PFSK-1 (cell line): ENCODE measurements at regions not wholly inside any gene's neighbourhood (a gene's known extent, or its start where the extent isn't known, plus 50 kb on each side); places are given as distances from the start of the nearest gene placed in this dataset.

Experiments
- FOXP2 ChIP-seq: optimal IDR thresholded peaks from 2 replicates; pipeline ENCODE3; 2011; ENCODE audit warnings: borderline replicate concordance, control low read depth, inconsistent platforms; ENCODE audit not compliant: insufficient read depth; ENCODE audit errors: extremely low read length, extremely low read depth
- POLR2AphosphoS5 ChIP-seq: IDR thresholded peaks from 2 replicates; pipeline ENCODE4 v1.6.1; 2012; ENCODE audit warnings: low read depth, mild to moderate bottlenecking, control low read depth, low read length, moderate library complexity
- REST ChIP-seq, 2 experiments: IDR thresholded peaks; 2 replicates each; pipeline versions ENCODE4 v1.6.1 to v1.8.0; 2011 to 2012; ENCODE audit warnings: low read depth in 2 of 2, low read length in 2 of 2, control low read depth in 1 of 2, inconsistent platforms in 1 of 2, mild to moderate bottlenecking in 1 of 2, moderate library complexity in 1 of 2; ENCODE audit not compliant: insufficient read depth in 1 of 2
- SIN3A ChIP-seq: IDR thresholded peaks from 2 replicates; pipeline ENCODE4 v1.6.1; 2012; ENCODE audit warnings: mild to moderate bottlenecking, low read length, moderate library complexity, borderline replicate concordance; ENCODE audit not compliant: insufficient read depth
- TAF1 ChIP-seq: IDR thresholded peaks from 2 replicates; pipeline ENCODE4 v1.6.1; 2012; ENCODE audit warnings: low read length, control low read depth, borderline replicate concordance; ENCODE audit not compliant: insufficient read depth

GRCh38 chr2:13574831-13575230, 858.1 kb downstream of the TRIB2 start:
- no peak for TF ChIP-seq POLR2AphosphoS5
- TF ChIP-seq TAF1 = no peak
- TF ChIP-seq SIN3A = no peak
- no peak for TF ChIP-seq FOXP2
- TF ChIP-seq REST (IDR thresholded peaks at IDR 0.05; ENCODE audit: insufficient read depth in 1 of 2, low read depth in 2 of 2, low read length in 2 of 2) = no peak

- TF ChIP-seq TAF1 (no peak), FOXP2 (no peak), POLR2AphosphoS5 (no peak)
Measured at GRCh38 chr2:13576406-13577036, 859.8 kb downstream of the TRIB2 start.

GRCh38 chr2:13578547-13578946, 861.8 kb downstream of the TRIB2 start:
- TF ChIP-seq TAF1 = no peak
- no peak for TF ChIP-seq REST (IDR thresholded peaks at IDR 0.05; ENCODE audit: insufficient read depth in 1 of 2, low read depth in 2 of 2, low read length in 2 of 2)
- TF ChIP-seq POLR2AphosphoS5 = no peak
- no peak for TF ChIP-seq SIN3A
- TF ChIP-seq FOXP2 = no peak

- TF ChIP-seq FOXP2 = no peak
- TF ChIP-seq SIN3A = no peak
- TF ChIP-seq REST (IDR thresholded peaks at IDR 0.05; ENCODE audit: insufficient read depth in 1 of 2, low read depth in 2 of 2, low read length in 2 of 2) = no peak
- no peak for TF ChIP-seq TAF1
- TF ChIP-seq POLR2AphosphoS5 = no peak
Measured at GRCh38 chr2:13581471-13581870, 864.7 kb downstream of the TRIB2 start.

- TF ChIP-seq REST (IDR thresholded peaks at IDR 0.05; ENCODE audit: insufficient read depth in 1 of 2, low read depth in 2 of 2, low read length in 2 of 2) (no peak), FOXP2 (no peak), TAF1 (no peak), POLR2AphosphoS5 (no peak), SIN3A (no peak)
Measured at GRCh38 chr2:13583609-13584008, 866.9 kb downstream of the TRIB2 start.
